KMS-11 (cell line): ENCODE measurements at regions not wholly inside any gene's neighbourhood (a gene's known extent, or its start where the extent isn't known, plus 50 kb on each side); places are given as distances from the start of the nearest gene placed in this dataset.

Experiments
- H2AFZ ChIP-seq: fragments of 200-600 bp; sonication (generic); 2 replicates; pipeline ENCODE4 v1.6.1; 2016; ENCODE audit warnings: antibody characterized with exemption, mixed run types, low read depth
- H3K27ac ChIP-seq: fragments of 200-600 bp; sonication (generic); 2 replicates; pipeline ENCODE4 v1.6.1; 2016; ENCODE audit warnings: mild to moderate bottlenecking, mixed run types
- H3K27me3 ChIP-seq: fragments of 200-600 bp; sonication (generic); 2 replicates; pipeline ENCODE4 v1.6.1; 2017; ENCODE audit warnings: mild to moderate bottlenecking, low read depth, mixed run types, moderate library complexity; ENCODE audit not compliant: insufficient read depth
- H3K36me3 ChIP-seq: fragments of 200-600 bp; sonication (generic); 2 replicates; pipeline ENCODE4 v1.6.1; 2017; ENCODE audit warnings: mild to moderate bottlenecking, mixed run types; ENCODE audit not compliant: insufficient read depth
- H3K4me1 ChIP-seq: fragments of 200-600 bp; sonication (generic); 2 replicates; pipeline ENCODE4 v1.6.1; 2016; ENCODE audit warnings: mild to moderate bottlenecking, low read depth, mixed run types; ENCODE audit not compliant: poor library complexity, severe bottlenecking
- H3K4me2 ChIP-seq: fragments of 200-600 bp; sonication (generic); 2 replicates; pipeline ENCODE4 v1.7.0; 2016; ENCODE audit warnings: mild to moderate bottlenecking, mixed run types
- H3K4me3 ChIP-seq: fragments of 200-600 bp; sonication (generic); IDR thresholded peaks from 2 replicates; pipeline ENCODE4 v1.6.1; 2017; ENCODE audit warnings: low read depth, low read length, mixed read lengths; ENCODE audit not compliant: insufficient read depth
- H3K79me2 ChIP-seq: fragments of 200-600 bp; sonication (generic); 2 replicates; pipeline ENCODE4 v1.6.1; 2016; ENCODE audit warnings: low read depth, mixed run types; ENCODE audit not compliant: insufficient read depth
- H3K9ac ChIP-seq: fragments of 200-600 bp; sonication (generic); 2 replicates; pipeline ENCODE4 v1.6.1; 2016; ENCODE audit warnings: mild to moderate bottlenecking, mixed run types
- H4K20me1 ChIP-seq: fragments of 200-600 bp; sonication (generic); 2 replicates; pipeline ENCODE4 v1.6.1; 2016; ENCODE audit warnings: mild to moderate bottlenecking, mixed run types; ENCODE audit not compliant: insufficient read depth
- CTCF ChIP-seq: fragments of 200-600 bp; sonication (generic); conservative IDR thresholded peaks from 2 replicates; pipeline ENCODE4 v1.6.1; 2017; ENCODE audit warnings: low read depth, mild to moderate bottlenecking, antibody characterized with exemption, low read length, moderate library complexity, mixed read lengths

GRCh38 chr6:84372290-84372689 lies 144.8 kb upstream of the CEP162 start:
- Histone ChIP-seq H2AFZ (no peak overlapping the region), H4K20me1 (no peaks in the 10 kb centered on the region), H3K4me2 (no peak overlapping the region), H3K27me3 (no peaks in the 10 kb centered on the region), H3K27ac (no peak overlapping the region), H3K4me1 (no peaks in the 10 kb centered on the region), H3K4me3 (no peak overlapping the region), H3K79me2 (no peaks in the 10 kb centered on the region), H3K36me3 (no peaks in the 10 kb centered on the region), H3K9ac (no peak overlapping the region)
- TF ChIP-seq CTCF = no peak

- H3K79me2 ChIP-seq = no peaks in the 10 kb centered on the region
- H4K20me1 ChIP-seq = no peaks in the 10 kb centered on the region
- no peaks in the 10 kb centered on the region for H3K4me1 ChIP-seq
- H3K27ac ChIP-seq = no peak overlapping the region
- TF ChIP-seq CTCF = no peak
- no peak overlapping the region for H2AFZ ChIP-seq
- H3K4me3 ChIP-seq = no peak overlapping the region
- no peaks in the 10 kb centered on the region for H3K36me3 ChIP-seq
- no peaks in the 10 kb centered on the region for H3K27me3 ChIP-seq
- H3K4me2 ChIP-seq = no peak overlapping the region
- H3K9ac ChIP-seq = no peak overlapping the region
These were observed 144.2 kb upstream of the CEP162 start for GRCh38 chr6:84371681-84372080.

GRCh38 chr6:84362193-84362821 lies 134.9 kb upstream of the CEP162 start:
- Histone ChIP-seq H3K4me2 (no peak overlapping the region), H3K36me3 (no peaks in the 10 kb centered on the region), H3K4me1 (no peaks in the 10 kb centered on the region), H3K27ac (no peak overlapping the region), H3K9ac (no peak overlapping the region), H3K79me2 (no peaks in the 10 kb centered on the region), H3K4me3 (no peak overlapping the region), H4K20me1 (no peaks in the 10 kb centered on the region), H2AFZ (no peak overlapping the region), H3K27me3 (no peaks in the 10 kb centered on the region)
- no peak for TF ChIP-seq CTCF

- no peak overlapping the region for H3K4me3 ChIP-seq
- H3K79me2 ChIP-seq = no peaks in the 10 kb centered on the region
- no peaks in the 10 kb centered on the region for H4K20me1 ChIP-seq
- no peak overlapping the region for H3K27ac ChIP-seq
- H3K9ac ChIP-seq = no peak overlapping the region
- no peaks in the 10 kb centered on the region for H3K27me3 ChIP-seq
- H3K4me2 ChIP-seq = no peak overlapping the region
- no peaks in the 10 kb centered on the region for H3K4me1 ChIP-seq
- H2AFZ ChIP-seq = no peak overlapping the region
- TF ChIP-seq CTCF = no peak
- no peaks in the 10 kb centered on the region for H3K36me3 ChIP-seq
These were observed 134.1 kb upstream of the CEP162 start for GRCh38 chr6:84361372-84362192.
